Left kidney (tissue), 1 donor: ENCODE measurements at regions not wholly inside any gene's neighbourhood (a gene's known extent, or its start where the extent isn't known, plus 50 kb on each side); places are given as distances from the start of the nearest gene placed in this dataset.
"Not testable (repeated sequence)": the region's sequence is repeated elsewhere in the genome, so short reads cannot be mapped to it uniquely, and the experiment has no call there.

Source experiments
- DNase-seq: peaks from one replicate; pipeline ENCODE4 v3.0.0-alpha.2; 2013

GRCh38 chr18:38646296-38646695, 1080.7 kb upstream of the CELF4 start:
- DNase-seq = no peak

GRCh38 chr18:38644875-38645641, 1079.5 kb upstream of the CELF4 start:
- DNase-seq = no peak

- no peak for DNase-seq
Observed at GRCh38 chr18:38642711-38643110, 1077.1 kb upstream of the CELF4 start.

GRCh38 chr18:38639700-38640099, 1074.1 kb upstream of the CELF4 start:
- not testable (repeated sequence) for DNase-seq

GRCh38 chr18:38635709-38636430, 1070.3 kb upstream of the CELF4 start:
- peak; percentile 25 for DNase-seq

- DNase-seq = no peak
Observed at GRCh38 chr18:38634117-38634516, 1068.5 kb upstream of the CELF4 start.

- DNase-seq = no peak
Observed at GRCh38 chr18:38633333-38633732, 1067.7 kb upstream of the CELF4 start.

GRCh38 chr18:38619129-38619528, 1053.5 kb upstream of the CELF4 start:
- no peak for DNase-seq

- no peak for DNase-seq
Observed at GRCh38 chr18:38616306-38616705, 1050.7 kb upstream of the CELF4 start.

- no peak for DNase-seq
Observed at GRCh38 chr18:38612904-38613303, 1047.3 kb upstream of the CELF4 start.

GRCh38 chr18:38611036-38611964, 1045.7 kb upstream of the CELF4 start:
- no peak for DNase-seq

GRCh38 chr18:38606841-38607240, 1041.2 kb upstream of the CELF4 start:
- no peak for DNase-seq

GRCh38 chr18:38602341-38602740, 1036.7 kb upstream of the CELF4 start:
- DNase-seq = no peak

- DNase-seq = no peak
Observed at GRCh38 chr18:38587571-38587970, 1022.0 kb upstream of the CELF4 start.

- no peak for DNase-seq
Observed at GRCh38 chr18:38586327-38586726, 1020.7 kb upstream of the CELF4 start.

- DNase-seq = no peak
Observed at GRCh38 chr18:38579764-38580163, 1014.2 kb upstream of the CELF4 start.

GRCh38 chr18:38576916-38577315, 1011.3 kb upstream of the CELF4 start:
- no peak for DNase-seq

GRCh38 chr18:38576349-38576748, 1010.8 kb upstream of the CELF4 start:
- DNase-seq = no peak

- no peak for DNase-seq
Observed at GRCh38 chr18:38575648-38576047, 1010.0 kb upstream of the CELF4 start.

GRCh38 chr18:38575023-38575422, 1009.4 kb upstream of the CELF4 start:
- no peak for DNase-seq

GRCh38 chr18:38572554-38573111, 1007.0 kb upstream of the CELF4 start:
- no peak for DNase-seq

GRCh38 chr18:38571651-38572050, 1006.1 kb upstream of the CELF4 start:
- no peak for DNase-seq
